ENCODE measurements at regions not wholly inside any gene's neighbourhood (a gene's known extent, or its start where the extent isn't known, plus 50 kb on each side); places are given as distances from the start of the nearest gene placed in this dataset.

DNA sequence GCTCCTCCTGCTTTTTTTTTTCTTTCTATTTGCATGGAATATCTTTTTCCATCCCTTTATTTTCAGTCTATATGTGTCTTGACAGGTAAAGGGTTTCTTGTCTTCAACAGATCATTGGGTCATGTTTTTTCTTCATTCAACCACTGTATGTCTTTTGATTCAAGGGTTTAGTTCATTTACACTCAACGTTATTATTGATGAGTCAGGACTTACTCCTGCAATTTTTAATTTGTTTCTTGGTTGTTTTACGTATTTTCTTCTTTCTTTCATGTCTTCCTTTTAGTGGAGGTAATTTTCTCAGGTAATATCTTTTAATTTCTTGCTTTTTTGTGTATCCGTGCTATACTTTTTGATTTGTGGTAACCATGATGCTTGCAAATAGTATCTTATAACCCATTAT, 429.1 kb upstream of the HTR1E start:
- DNase-seq (ENCODE audit: low spot score): no peak
- no peak overlapping the region for H3K9ac ChIP-seq (ENCODE audit: insufficient read depth, low read depth, low read length)

More for the DNA sequence above, 429.1 kb upstream of the HTR1E start:
- Histone ChIP-seq H3K4me1 (ENCODE audit: insufficient read depth, low read length) (no peaks in the 10 kb centered on the region), H3K4me3 (replicated peaks in 1 of 3; ENCODE audit: insufficient read depth in 1 of 3, low read depth in 2 of 3, low read length in 3 of 3) (no peak overlapping the region), H4K20me1 (ENCODE audit: insufficient read depth, low read length) (no peaks in the 10 kb centered on the region), H3K27me3 (ENCODE audit: control insufficient read depth in 1 of 2, insufficient read depth in 2 of 2, low read length in 2 of 2) (no peaks in the 10 kb centered on the region), H3K79me2 (ENCODE audit: insufficient read depth, low read length) (no peaks in the 10 kb centered on the region), H2AFZ (ENCODE audit: low read length) (no peak overlapping the region), H3K9me3 (ENCODE audit: low read length) (peaks cover 56% of the 10 kb centered on the region), H3K4me2 (ENCODE audit: low read depth, low read length) (no peak overlapping the region), H3K36me3 (replicated peaks in 1 of 2; ENCODE audit: control insufficient read depth in 1 of 2, insufficient read depth in 2 of 2, low read length in 2 of 2) (no peaks in the 10 kb centered on the region), H3K27ac (ENCODE audit: extremely low read length, insufficient read depth, low read length) (no peak overlapping the region)
- in situ Hi-C loops (cut with HindIII; ENCODE audit: extremely low pct_ligation_motif_present, low pct_unique_long_range_greater_than_20kb) (no loop called here), intact Hi-C loops (cut with micrococcal nuclease; ENCODE audit: unreplicated experiment) (no loop called here)
- no TSS peak for BruUV-seq (replicated peaks)
- 0% methylated on average over 3 of the region's 3 CpGs for WGBS (ENCODE audit: low lambda C conversion rate)
- FAIRE-seq (no peak), ATAC-seq (no peak)
- ChIA-PET CTCF (ENCODE audit: low intra/inter-chr PET ratio, low total read pairs) (no interaction called here), POLR2A (no interaction called here)
- peak; percentile 64 for TF ChIP-seq MAFF (IDR thresholded peaks at IDR 0.05; ENCODE audit: low read depth, low read length)
- TF ChIP-seq CREB1 (IDR thresholded peaks at IDR 0.05): no peak
- no peak for TF ChIP-seq CREB1 (CRISPR knock-in tag; IDR thresholded peaks at IDR 0.05)
- TF ChIP-seq ZFP37 (CRISPR knock-in tag; IDR thresholded peaks at IDR 0.05; ENCODE audit: borderline replicate concordance): no peak
- TF ChIP-seq, protein P1, sequence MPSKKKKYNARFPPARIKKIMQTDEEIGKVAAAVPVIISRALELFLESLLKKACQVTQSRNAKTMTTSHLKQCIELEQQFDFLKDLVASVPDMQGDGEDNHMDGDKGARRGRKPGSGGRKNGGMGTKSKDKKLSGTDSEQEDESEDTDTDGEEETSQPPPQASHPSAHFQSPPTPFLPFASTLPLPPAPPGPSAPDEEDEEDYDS (CRISPR knock-in tag; IDR thresholded peaks at IDR 0.05): no peak
- no peak for TF ChIP-seq ZNF7 (CRISPR knock-in tag; IDR thresholded peaks at IDR 0.05)
- no peak for TF ChIP-seq GFI1 (CRISPR knock-in tag; IDR thresholded peaks at IDR 0.05; ENCODE audit: borderline replicate concordance)
- peak in 1 of 2 experiments; percentile 76; a peak in 3 of 4 replicates for TF ChIP-seq MAFK (conservative IDR thresholded peaks at IDR 0.05 in 1 of 2, IDR thresholded peaks at IDR 0.05 in 1 of 2; ENCODE audit: low read length in 2 of 2)
- no peak for TF ChIP-seq ZNF138 (CRISPR knock-in tag; IDR thresholded peaks at IDR 0.05; ENCODE audit: low read depth)
- no peak for TF ChIP-seq ARNT2 (CRISPR knock-in tag; IDR thresholded peaks at IDR 0.05; ENCODE audit: low read depth)
- TF ChIP-seq, protein P2, sequence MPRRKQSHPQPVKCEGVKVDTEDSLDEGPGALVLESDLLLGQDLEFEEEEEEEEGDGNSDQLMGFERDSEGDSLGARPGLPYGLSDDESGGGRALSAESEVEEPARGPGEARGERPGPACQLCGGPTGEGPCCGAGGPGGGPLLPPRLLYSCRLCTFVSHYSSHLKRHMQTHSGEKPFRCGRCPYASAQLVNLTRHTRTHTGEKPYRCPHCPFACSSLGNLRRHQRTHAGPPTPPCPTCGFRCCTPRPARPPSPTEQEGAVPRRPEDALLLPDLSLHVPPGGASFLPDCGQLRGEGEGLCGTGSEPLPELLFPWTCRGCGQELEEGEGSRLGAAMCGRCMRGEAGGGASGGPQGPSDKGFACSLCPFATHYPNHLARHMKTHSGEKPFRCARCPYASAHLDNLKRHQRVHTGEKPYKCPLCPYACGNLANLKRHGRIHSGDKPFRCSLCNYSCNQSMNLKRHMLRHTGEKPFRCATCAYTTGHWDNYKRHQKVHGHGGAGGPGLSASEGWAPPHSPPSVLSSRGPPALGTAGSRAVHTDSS (CRISPR knock-in tag; conservative IDR thresholded peaks at IDR 0.05): no peak
- no peak for TF ChIP-seq SIX1 (CRISPR knock-in tag; IDR thresholded peaks at IDR 0.05; ENCODE audit: borderline replicate concordance)
- TF ChIP-seq, protein P3, sequence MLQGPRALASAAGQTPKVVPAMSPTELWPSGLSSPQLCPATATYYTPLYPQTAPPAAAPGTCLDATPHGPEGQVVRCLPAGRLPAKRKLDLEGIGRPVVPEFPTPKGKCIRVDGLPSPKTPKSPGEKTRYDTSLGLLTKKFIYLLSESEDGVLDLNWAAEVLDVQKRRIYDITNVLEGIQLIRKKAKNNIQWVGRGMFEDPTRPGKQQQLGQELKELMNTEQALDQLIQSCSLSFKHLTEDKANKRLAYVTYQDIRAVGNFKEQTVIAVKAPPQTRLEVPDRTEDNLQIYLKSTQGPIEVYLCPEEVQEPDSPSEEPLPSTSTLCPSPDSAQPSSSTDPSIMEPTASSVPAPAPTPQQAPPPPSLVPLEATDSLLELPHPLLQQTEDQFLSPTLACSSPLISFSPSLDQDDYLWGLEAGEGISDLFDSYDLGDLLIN (CRISPR knock-in tag; IDR thresholded peaks at IDR 0.05; ENCODE audit: borderline replicate concordance): no peak
